ENCODE measurements at regions not wholly inside any gene's neighbourhood (a gene's known extent, or its start where the extent isn't known, plus 50 kb on each side); places are given as distances from the start of the nearest gene placed in this dataset.

- no peaks in the 10 kb centered on the region for H3K9me3 ChIP-seq
- H3K36me3 ChIP-seq, result no peaks in the 10 kb centered on the region
- no peak overlapping the region for H3K4me3 ChIP-seq
- H3K4me1 ChIP-seq, result peaks cover 12% of the 10 kb centered on the region
- TF ChIP-seq CTCF (IDR thresholded peaks at IDR 0.05), result no peak
- DNase-seq (no peak), ATAC-seq (no peak)
- H3K27ac ChIP-seq, result no peak overlapping the region
- intact Hi-C loops (cut with DNase I), result no loop called here
- H3K27me3 ChIP-seq, result no peaks in the 10 kb centered on the region
These were observed 54.6 kb upstream of the FAM3C start for GRCh38 chr7:121450631-121451198.

- ATAC-seq, result no peak
These were observed 53.7 kb upstream of the FAM3C start for GRCh38 chr7:121449735-121450240.

GRCh38 chr7:121449329-121449728 is 53.2 kb upstream of the FAM3C start:
- intact Hi-C loops (cut with DNase I), result no loop called here
- ATAC-seq, result no peak
- Histone ChIP-seq H3K9me3 (no peaks in the 10 kb centered on the region), H3K27me3 (no peaks in the 10 kb centered on the region), H3K4me3 (no peak overlapping the region), H3K36me3 (no peaks in the 10 kb centered on the region), H3K4me1 (peaks cover 12% of the 10 kb centered on the region), H3K27ac (no peak overlapping the region)
- TF ChIP-seq CTCF (IDR thresholded peaks at IDR 0.05), result no peak
- no peak for DNase-seq

More at GRCh38 chr7:121449735-121450240, 53.7 kb upstream of the FAM3C start:
- peaks cover 12% of the 10 kb centered on the region for H3K4me1 ChIP-seq
- no peak for TF ChIP-seq CTCF (IDR thresholded peaks at IDR 0.05)
- H3K27ac ChIP-seq, result no peak overlapping the region
- H3K9me3 ChIP-seq, result no peaks in the 10 kb centered on the region
- no peak for DNase-seq
- intact Hi-C loops (cut with DNase I), result no loop called here
- H3K36me3 ChIP-seq, result no peaks in the 10 kb centered on the region
- H3K4me3 ChIP-seq, result no peak overlapping the region
- no peaks in the 10 kb centered on the region for H3K27me3 ChIP-seq

GRCh38 chr7:121448429-121448828 is 52.3 kb upstream of the FAM3C start:
- H3K9me3 ChIP-seq, result no peaks in the 10 kb centered on the region
- intact Hi-C loops (cut with DNase I), result no loop called here

GRCh38 chr7:121447911-121448300 is 51.8 kb upstream of the FAM3C start:
- peak overlapping the region; percentile 67 for H3K27ac ChIP-seq
- ATAC-seq, result no peak
- intact Hi-C loops (cut with DNase I), result no loop called here

More at GRCh38 chr7:121448429-121448828, 52.3 kb upstream of the FAM3C start:
- Histone ChIP-seq H3K36me3 (no peaks in the 10 kb centered on the region), H3K4me1 (peaks cover 12% of the 10 kb centered on the region), H3K27me3 (no peaks in the 10 kb centered on the region), H3K4me3 (no peak overlapping the region), H3K27ac (no peak overlapping the region)
- DNase-seq (no peak), ATAC-seq (no peak)
- TF ChIP-seq CTCF (IDR thresholded peaks at IDR 0.05), result no peak

More at GRCh38 chr7:121447911-121448300, 51.8 kb upstream of the FAM3C start:
- no peaks in the 10 kb centered on the region for H3K36me3 ChIP-seq
- peaks cover 12% of the 10 kb centered on the region for H3K4me1 ChIP-seq
- no peak for TF ChIP-seq CTCF (IDR thresholded peaks at IDR 0.05)
- H3K4me3 ChIP-seq, result no peak overlapping the region
- H3K27me3 ChIP-seq, result no peaks in the 10 kb centered on the region
- H3K9me3 ChIP-seq, result no peaks in the 10 kb centered on the region
- no peak for DNase-seq

Measured in upper lobe of right lung (tissue), 1 donor.